ENCODE measurements at regions not wholly inside any gene's neighbourhood (a gene's known extent, or its start where the extent isn't known, plus 50 kb on each side); places are given as distances from the start of the nearest gene placed in this dataset.

DNA sequence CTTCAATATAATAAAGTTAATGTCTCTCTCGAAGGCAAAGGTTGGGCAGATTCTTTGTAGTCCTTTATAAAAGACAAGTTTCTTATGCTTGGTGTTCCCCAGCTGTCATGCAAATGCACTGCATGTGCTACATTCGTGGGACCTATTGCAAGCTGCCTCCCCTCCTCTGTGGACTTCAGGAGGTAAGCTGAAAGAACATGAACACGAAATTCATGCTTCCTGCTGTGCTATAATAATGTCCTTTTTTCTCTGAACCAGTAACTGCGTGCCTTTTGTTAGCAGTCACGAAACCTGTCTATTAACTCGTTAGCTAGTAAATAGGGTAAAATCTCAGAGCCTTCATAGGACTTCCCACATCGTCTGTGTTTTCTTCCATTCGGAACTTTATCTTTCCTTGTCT, 363.5 kb downstream of the CDH9 start:
- Histone ChIP-seq H3K4me1 (ENCODE audit: control insufficient read depth, insufficient read depth, low read length, unreplicated experiment) (no peaks in the 10 kb centered on the region), H3K79me2 (ENCODE audit: control insufficient read depth, insufficient read depth, low read length, unreplicated experiment) (no peaks in the 10 kb centered on the region), H3K27me3 (ENCODE audit: insufficient read depth, low read length) (no peaks in the 10 kb centered on the region), H3K27ac (ENCODE audit: low read depth, low read length) (no peak overlapping the region), H3K4me3 (ENCODE audit: low read depth, low read length) (no peak overlapping the region), H2AFZ (ENCODE audit: low read length, unreplicated experiment) (no peak overlapping the region), H3K36me3 (ENCODE audit: insufficient read depth, low read length) (no peaks in the 10 kb centered on the region)

DNA sequence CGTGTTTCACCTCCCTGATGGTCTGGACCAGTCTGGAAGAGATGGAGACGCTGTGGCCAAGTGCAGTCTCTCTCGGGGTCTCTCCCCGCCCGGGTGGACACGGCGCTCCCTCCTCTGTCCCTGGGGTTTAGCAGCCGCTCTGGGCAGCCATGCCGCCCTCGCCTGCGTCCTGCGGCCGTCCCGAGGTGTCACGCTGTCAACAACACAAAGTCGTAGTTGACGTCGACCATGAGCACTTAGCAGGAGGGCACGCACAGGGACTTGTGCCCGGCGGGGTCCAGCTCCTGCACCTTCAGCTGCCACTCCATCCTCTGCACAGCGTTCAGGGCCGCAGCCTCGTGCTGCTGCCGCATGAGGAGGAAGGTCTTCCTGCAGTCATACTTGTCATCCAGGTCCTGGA, 368.9 kb downstream of the CDH9 start:
- H3K79me2 ChIP-seq (ENCODE audit: control insufficient read depth, insufficient read depth, low read length, unreplicated experiment), result no peaks in the 10 kb centered on the region

GRCh38 chr5:26669031-26669430, 369.4 kb downstream of the CDH9 start:
- H3K4me1 ChIP-seq (ENCODE audit: control insufficient read depth, insufficient read depth, low read length, unreplicated experiment), result no peaks in the 10 kb centered on the region
- H2AFZ ChIP-seq (ENCODE audit: low read length, unreplicated experiment), result no peak overlapping the region
- no peak overlapping the region for H3K27ac ChIP-seq (ENCODE audit: low read depth, low read length)
- no peaks in the 10 kb centered on the region for H3K27me3 ChIP-seq (ENCODE audit: insufficient read depth, low read length)
- no peaks in the 10 kb centered on the region for H3K36me3 ChIP-seq (ENCODE audit: insufficient read depth, low read length)
- H3K4me3 ChIP-seq (ENCODE audit: low read depth, low read length), result no peak overlapping the region
- no peaks in the 10 kb centered on the region for H3K79me2 ChIP-seq (ENCODE audit: control insufficient read depth, insufficient read depth, low read length, unreplicated experiment)

More for the DNA sequence above, 368.9 kb downstream of the CDH9 start:
- Histone ChIP-seq H3K27me3 (ENCODE audit: insufficient read depth, low read length) (no peaks in the 10 kb centered on the region), H3K4me1 (ENCODE audit: control insufficient read depth, insufficient read depth, low read length, unreplicated experiment) (no peaks in the 10 kb centered on the region), H3K36me3 (ENCODE audit: insufficient read depth, low read length) (no peaks in the 10 kb centered on the region), H3K4me3 (ENCODE audit: low read depth, low read length) (no peak overlapping the region), H2AFZ (ENCODE audit: low read length, unreplicated experiment) (no peak overlapping the region), H3K27ac (ENCODE audit: low read depth, low read length) (no peak overlapping the region)

DNA sequence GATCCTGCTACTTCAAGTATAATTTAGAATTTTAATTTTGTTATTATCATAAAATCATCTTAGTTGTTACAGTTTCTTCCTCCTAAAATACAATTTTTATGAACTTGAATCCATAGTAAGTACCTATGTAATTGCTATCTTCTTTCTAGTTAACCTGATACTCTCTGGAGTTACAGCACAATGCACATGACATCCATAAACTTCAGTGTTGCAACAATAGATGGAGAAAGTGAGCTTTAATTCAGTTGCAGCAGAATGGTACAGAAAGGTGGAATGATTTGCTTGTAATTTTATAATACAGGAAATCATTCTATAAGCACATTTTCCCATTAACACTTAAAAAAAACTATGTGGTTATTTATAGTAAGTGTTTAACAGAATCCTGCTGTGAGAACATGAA, 372.0 kb downstream of the CDH9 start:
- Histone ChIP-seq H3K4me3 (ENCODE audit: low read depth, low read length) (no peak overlapping the region), H3K27ac (ENCODE audit: low read depth, low read length) (no peak overlapping the region), H2AFZ (ENCODE audit: low read length, unreplicated experiment) (no peak overlapping the region), H3K79me2 (ENCODE audit: control insufficient read depth, insufficient read depth, low read length, unreplicated experiment) (no peaks in the 10 kb centered on the region), H3K36me3 (ENCODE audit: insufficient read depth, low read length) (no peaks in the 10 kb centered on the region), H3K27me3 (ENCODE audit: insufficient read depth, low read length) (no peaks in the 10 kb centered on the region), H3K4me1 (ENCODE audit: control insufficient read depth, insufficient read depth, low read length, unreplicated experiment) (no peaks in the 10 kb centered on the region)

GRCh38 chr5:26663500-26663899, 374.9 kb downstream of the CDH9 start:
- no peak overlapping the region for H3K4me3 ChIP-seq (ENCODE audit: low read depth, low read length)
- no peaks in the 10 kb centered on the region for H3K79me2 ChIP-seq (ENCODE audit: control insufficient read depth, insufficient read depth, low read length, unreplicated experiment)
- H3K27ac ChIP-seq (ENCODE audit: low read depth, low read length), result no peak overlapping the region
- no peaks in the 10 kb centered on the region for H3K36me3 ChIP-seq (ENCODE audit: insufficient read depth, low read length)
- no peak overlapping the region for H2AFZ ChIP-seq (ENCODE audit: low read length, unreplicated experiment)
- no peaks in the 10 kb centered on the region for H3K27me3 ChIP-seq (ENCODE audit: insufficient read depth, low read length)
- no peaks in the 10 kb centered on the region for H3K4me1 ChIP-seq (ENCODE audit: control insufficient read depth, insufficient read depth, low read length, unreplicated experiment)

- Histone ChIP-seq H3K4me3 (ENCODE audit: low read depth, low read length) (no peak overlapping the region), H3K79me2 (ENCODE audit: control insufficient read depth, insufficient read depth, low read length, unreplicated experiment) (no peaks in the 10 kb centered on the region), H3K27me3 (ENCODE audit: insufficient read depth, low read length) (no peaks in the 10 kb centered on the region), H3K4me1 (ENCODE audit: control insufficient read depth, insufficient read depth, low read length, unreplicated experiment) (no peaks in the 10 kb centered on the region), H2AFZ (ENCODE audit: low read length, unreplicated experiment) (no peak overlapping the region), H3K36me3 (ENCODE audit: insufficient read depth, low read length) (no peaks in the 10 kb centered on the region), H3K27ac (ENCODE audit: low read depth, low read length) (no peak overlapping the region)
Measured at GRCh38 chr5:26662806-26663360, 375.5 kb downstream of the CDH9 start.

GRCh38 chr5:26660116-26660515, 378.3 kb downstream of the CDH9 start:
- no peaks in the 10 kb centered on the region for H3K36me3 ChIP-seq (ENCODE audit: insufficient read depth, low read length)
- no peak overlapping the region for H3K27ac ChIP-seq (ENCODE audit: low read depth, low read length)
- no peak overlapping the region for H3K4me3 ChIP-seq (ENCODE audit: low read depth, low read length)
- H2AFZ ChIP-seq (ENCODE audit: low read length, unreplicated experiment), result no peak overlapping the region
- H3K27me3 ChIP-seq (ENCODE audit: insufficient read depth, low read length), result no peaks in the 10 kb centered on the region
- no peaks in the 10 kb centered on the region for H3K79me2 ChIP-seq (ENCODE audit: control insufficient read depth, insufficient read depth, low read length, unreplicated experiment)
- H3K4me1 ChIP-seq (ENCODE audit: control insufficient read depth, insufficient read depth, low read length, unreplicated experiment), result no peaks in the 10 kb centered on the region

GRCh38 chr5:26649000-26649399, 389.4 kb downstream of the CDH9 start:
- Histone ChIP-seq H2AFZ (ENCODE audit: low read length, unreplicated experiment) (no peak overlapping the region), H3K4me1 (ENCODE audit: control insufficient read depth, insufficient read depth, low read length, unreplicated experiment) (no peaks in the 10 kb centered on the region), H3K27ac (ENCODE audit: low read depth, low read length) (no peak overlapping the region)

GRCh38 chr5:26647781-26648180, 390.6 kb downstream of the CDH9 start:
- no peak overlapping the region for H2AFZ ChIP-seq (ENCODE audit: low read length, unreplicated experiment)
- no peaks in the 10 kb centered on the region for H3K27me3 ChIP-seq (ENCODE audit: insufficient read depth, low read length)
- no peaks in the 10 kb centered on the region for H3K4me1 ChIP-seq (ENCODE audit: control insufficient read depth, insufficient read depth, low read length, unreplicated experiment)
- H3K79me2 ChIP-seq (ENCODE audit: control insufficient read depth, insufficient read depth, low read length, unreplicated experiment), result no peaks in the 10 kb centered on the region
- H3K36me3 ChIP-seq (ENCODE audit: insufficient read depth, low read length), result no peaks in the 10 kb centered on the region
- H3K27ac ChIP-seq (ENCODE audit: low read depth, low read length), result no peak overlapping the region
- no peak overlapping the region for H3K4me3 ChIP-seq (ENCODE audit: low read depth, low read length)

More at GRCh38 chr5:26649000-26649399, 389.4 kb downstream of the CDH9 start:
- Histone ChIP-seq H3K79me2 (ENCODE audit: control insufficient read depth, insufficient read depth, low read length, unreplicated experiment) (no peaks in the 10 kb centered on the region), H3K36me3 (ENCODE audit: insufficient read depth, low read length) (no peaks in the 10 kb centered on the region), H3K4me3 (ENCODE audit: low read depth, low read length) (no peak overlapping the region), H3K27me3 (ENCODE audit: insufficient read depth, low read length) (no peaks in the 10 kb centered on the region)

- Histone ChIP-seq H3K79me2 (ENCODE audit: control insufficient read depth, insufficient read depth, low read length, unreplicated experiment) (no peaks in the 10 kb centered on the region), H3K27me3 (ENCODE audit: insufficient read depth, low read length) (no peaks in the 10 kb centered on the region), H3K4me3 (ENCODE audit: low read depth, low read length) (no peak overlapping the region), H3K27ac (ENCODE audit: low read depth, low read length) (no peak overlapping the region), H2AFZ (ENCODE audit: low read length, unreplicated experiment) (no peak overlapping the region), H3K36me3 (ENCODE audit: insufficient read depth, low read length) (no peaks in the 10 kb centered on the region), H3K4me1 (ENCODE audit: control insufficient read depth, insufficient read depth, low read length, unreplicated experiment) (no peaks in the 10 kb centered on the region)
Measured at GRCh38 chr5:26645659-26646058, 392.7 kb downstream of the CDH9 start.

GRCh38 chr5:26641492-26641891, 396.9 kb downstream of the CDH9 start:
- H3K27ac ChIP-seq (ENCODE audit: low read depth, low read length), result no peak overlapping the region
- no peaks in the 10 kb centered on the region for H3K79me2 ChIP-seq (ENCODE audit: control insufficient read depth, insufficient read depth, low read length, unreplicated experiment)
- H3K4me1 ChIP-seq (ENCODE audit: control insufficient read depth, insufficient read depth, low read length, unreplicated experiment), result no peaks in the 10 kb centered on the region
- no peaks in the 10 kb centered on the region for H3K27me3 ChIP-seq (ENCODE audit: insufficient read depth, low read length)
- H3K36me3 ChIP-seq (ENCODE audit: insufficient read depth, low read length), result no peaks in the 10 kb centered on the region
- H2AFZ ChIP-seq (ENCODE audit: low read length, unreplicated experiment), result no peak overlapping the region
- no peak overlapping the region for H3K4me3 ChIP-seq (ENCODE audit: low read depth, low read length)
